Esophagus muscularis mucosa (tissue), 4 donors: ENCODE measurements at regions not wholly inside any gene's neighbourhood (a gene's known extent, or its start where the extent isn't known, plus 50 kb on each side); places are given as distances from the start of the nearest gene placed in this dataset.
"Not testable (repeated sequence)": the region's sequence is repeated elsewhere in the genome, so short reads cannot be mapped to it uniquely, and the experiment has no call there.

Experiments
- DNase-seq: peaks from one replicate; pipeline ENCODE4 v3.0.0-alpha.2; 2017; ENCODE audit errors: extremely low spot score
- H3K27ac ChIP-seq, 4 donors: fragments of 200-600 bp; sonication (generic); replicated peaks in 1 of 4; 1 replicate in 3 of 4; 2 replicates in 1 of 4; pipeline ENCODE4 v1.5.1; 2016 to 2019; ENCODE audit warnings: mild to moderate bottlenecking in 1 of 4
- H3K27me3 ChIP-seq, 4 donors: fragments of 200-600 bp; sonication (generic); one replicate each; pipeline versions ENCODE4 v1.5.1 to v1.6.0; 2016 to 2019
- H3K36me3 ChIP-seq, 4 donors: fragments of 200-600 bp; sonication (generic); one replicate each; pipeline ENCODE4 v1.5.1; 2016 to 2019
- H3K4me1 ChIP-seq, 4 donors: fragments of 200-600 bp; sonication (generic); one replicate each; pipeline ENCODE4 v1.5.1; 2016 to 2019
- H3K4me3 ChIP-seq, 4 donors: fragments of 200-600 bp; sonication (generic); 1 replicate in 2 of 4; 2 replicates in 2 of 4; pipeline ENCODE4 v1.5.1; 2016 to 2019; ENCODE audit warnings: mild to moderate bottlenecking in 4 of 4, moderate library complexity in 1 of 4
- H3K9me3 ChIP-seq, 4 donors: fragments of 200-600 bp; sonication (generic); 1 replicate in 3 of 4; 2 replicates in 1 of 4; pipeline ENCODE4 v1.5.1; 2016 to 2019
- EP300 ChIP-seq: sonication (generic); formaldehyde crosslinking; IDR thresholded peaks from one replicate; pipeline ENCODE4 v1.6.1; 2017; ENCODE audit warnings: antibody characterized with exemption
- POLR2A ChIP-seq: fragments of 450-650 bp; IDR thresholded peaks from one replicate; pipeline ENCODE4 v1.6.1; 2017; ENCODE audit warnings: antibody characterized with exemption, moderate library complexity, mild to moderate bottlenecking, low read depth
- POLR2AphosphoS5 ChIP-seq, 2 donors: sonication (generic); formaldehyde crosslinking; IDR thresholded peaks; one replicate each; pipeline ENCODE4 v1.6.1; 2017; ENCODE audit warnings: antibody characterized with exemption in 2 of 2
- WGBS: methylation state at CpG from one replicate; pipeline ENCODE4 v1.1.5; 2018; 5-methylcytosine and 5-hydroxymethylcytosine counted together
- intact Hi-C: fragments of 100-400 bp; cut with DNase I; formaldehyde crosslinking; loops from one replicate; pipeline ENCODE4 v1.15.1; 2023
- TF ChIP-seq, protein P1 (sequence below), 3 experiments: fragments of 200-600 bp in 2 of 3; fragments of 450-650 bp in 1 of 3; sonication (generic) in 2 of 3; IDR thresholded peaks; one replicate each; pipeline ENCODE4 v1.5.1; 2017 to 2019; ENCODE audit warnings: antibody characterized with exemption in 3 of 3, mild to moderate bottlenecking in 2 of 3, moderate library complexity in 1 of 3

DNA sequence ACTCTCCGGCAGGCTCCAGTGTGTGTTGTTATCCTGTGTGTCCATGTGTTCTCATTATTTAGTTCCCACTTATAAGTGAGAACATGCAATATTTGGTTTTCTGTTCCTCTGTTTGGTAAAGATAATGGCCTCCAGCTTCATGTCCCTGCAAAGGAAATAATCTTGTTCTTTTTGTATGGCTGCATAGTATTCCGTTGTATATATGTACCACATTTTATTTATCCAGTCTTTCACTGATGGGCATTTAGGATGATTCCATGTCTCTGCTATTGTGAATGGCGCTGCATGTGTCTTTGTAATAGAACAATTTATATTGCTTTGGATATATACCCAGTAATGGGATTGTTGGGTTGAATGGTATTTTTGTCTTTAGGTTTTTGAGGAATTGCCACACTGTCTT is 807.3 kb upstream of the CA10 start:
- Histone ChIP-seq H3K36me3 (no peaks in the 10 kb centered on the region), H3K4me3 (no peak overlapping the region), H3K4me1 (no peaks in the 10 kb centered on the region), H3K9me3 (no peaks in the 10 kb centered on the region), H3K27ac (no peak overlapping the region), H3K27me3 (no peaks in the 10 kb centered on the region)
- intact Hi-C loops: no loop called here
- TF ChIP-seq POLR2A: no peak
- TF ChIP-seq EP300: no peak
- TF ChIP-seq, protein P1, sequence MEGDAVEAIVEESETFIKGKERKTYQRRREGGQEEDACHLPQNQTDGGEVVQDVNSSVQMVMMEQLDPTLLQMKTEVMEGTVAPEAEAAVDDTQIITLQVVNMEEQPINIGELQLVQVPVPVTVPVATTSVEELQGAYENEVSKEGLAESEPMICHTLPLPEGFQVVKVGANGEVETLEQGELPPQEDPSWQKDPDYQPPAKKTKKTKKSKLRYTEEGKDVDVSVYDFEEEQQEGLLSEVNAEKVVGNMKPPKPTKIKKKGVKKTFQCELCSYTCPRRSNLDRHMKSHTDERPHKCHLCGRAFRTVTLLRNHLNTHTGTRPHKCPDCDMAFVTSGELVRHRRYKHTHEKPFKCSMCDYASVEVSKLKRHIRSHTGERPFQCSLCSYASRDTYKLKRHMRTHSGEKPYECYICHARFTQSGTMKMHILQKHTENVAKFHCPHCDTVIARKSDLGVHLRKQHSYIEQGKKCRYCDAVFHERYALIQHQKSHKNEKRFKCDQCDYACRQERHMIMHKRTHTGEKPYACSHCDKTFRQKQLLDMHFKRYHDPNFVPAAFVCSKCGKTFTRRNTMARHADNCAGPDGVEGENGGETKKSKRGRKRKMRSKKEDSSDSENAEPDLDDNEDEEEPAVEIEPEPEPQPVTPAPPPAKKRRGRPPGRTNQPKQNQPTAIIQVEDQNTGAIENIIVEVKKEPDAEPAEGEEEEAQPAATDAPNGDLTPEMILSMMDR (IDR thresholded peaks at IDR 0.05): no peak
- TF ChIP-seq POLR2AphosphoS5 (IDR thresholded peaks at IDR 0.05): no peak
- DNase-seq: no peak
- 78% methylated on average over 3 of the region's 3 CpGs for WGBS

DNA sequence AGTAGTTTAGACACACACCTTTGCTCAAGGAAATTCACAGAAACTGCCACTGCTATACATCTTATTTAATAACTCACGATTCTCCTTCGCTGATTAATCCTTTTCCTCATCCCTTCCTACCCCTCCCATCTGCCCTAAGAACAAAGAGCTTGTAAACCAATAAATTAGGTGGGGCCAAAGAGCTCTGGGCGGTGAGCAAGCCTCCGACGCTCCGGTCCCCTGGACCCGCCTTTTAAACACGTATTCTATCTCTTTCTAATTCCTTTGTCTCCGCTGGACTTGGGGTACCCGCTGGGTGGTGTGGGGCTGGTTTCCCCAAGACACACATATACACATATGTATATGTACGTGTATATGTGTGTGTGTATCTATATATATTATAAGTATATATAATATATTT is 803.2 kb upstream of the CA10 start:
- H3K4me1 ChIP-seq, DNase-seq, H3K36me3 ChIP-seq, intact Hi-C loops, H3K27ac ChIP-seq, H3K27me3 ChIP-seq, H3K4me3 ChIP-seq, H3K9me3 ChIP-seq: not testable (repeated sequence)
- 84% methylated on average over 11 of the region's 11 CpGs for WGBS

DNA sequence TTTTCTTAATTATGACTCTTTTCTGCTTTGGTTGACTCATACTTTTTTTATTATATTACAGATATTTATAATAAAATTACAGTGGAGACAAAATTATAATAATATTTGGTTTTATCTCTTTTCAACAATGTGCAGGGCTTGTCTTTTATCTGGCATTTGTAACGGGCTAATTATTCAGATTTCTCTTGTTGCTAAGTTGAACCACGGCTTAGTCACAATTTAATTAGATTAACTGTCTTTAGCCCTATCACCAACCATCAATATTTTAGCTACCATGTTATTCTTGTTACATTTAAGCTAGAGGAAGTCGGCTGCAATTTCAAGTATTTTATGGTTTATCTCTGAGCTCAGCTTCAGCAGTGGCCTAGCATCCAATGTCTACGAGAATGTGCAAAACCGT is 798.9 kb upstream of the CA10 start:
- no peaks in the 10 kb centered on the region for H3K4me1 ChIP-seq
- H3K9me3 ChIP-seq: no peaks in the 10 kb centered on the region
- no peak overlapping the region for H3K27ac ChIP-seq
- no peaks in the 10 kb centered on the region for H3K27me3 ChIP-seq
- TF ChIP-seq EP300: no peak
- TF ChIP-seq POLR2AphosphoS5 (IDR thresholded peaks at IDR 0.05): no peak
- no peak for TF ChIP-seq POLR2A
- TF ChIP-seq, protein P1 (IDR thresholded peaks at IDR 0.05): no peak
- H3K36me3 ChIP-seq: no peaks in the 10 kb centered on the region
- 89% methylated on average over 5 of the region's 5 CpGs for WGBS
- no peak overlapping the region for H3K4me3 ChIP-seq
- intact Hi-C loops: no loop called here
- DNase-seq: no peak

DNA sequence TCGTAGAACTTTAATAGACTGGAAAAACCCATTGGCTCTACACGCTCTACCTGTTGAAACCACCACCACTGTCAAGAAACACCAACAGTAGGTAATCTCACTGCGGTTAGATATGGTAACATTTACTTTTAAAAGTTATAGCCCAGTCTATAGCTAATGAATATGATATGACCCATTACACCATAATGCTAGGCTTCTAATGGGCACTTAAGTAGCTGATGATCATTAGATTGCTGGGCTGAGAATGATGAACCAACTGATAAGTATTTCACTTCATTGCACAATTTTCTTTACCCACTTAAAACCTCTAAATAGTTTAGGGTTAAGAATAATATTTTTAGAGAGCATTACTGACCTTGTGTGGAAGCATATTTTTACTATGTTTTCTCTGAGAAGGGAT is 788.9 kb upstream of the CA10 start:
- Histone ChIP-seq H3K27me3 (no peaks in the 10 kb centered on the region), H3K4me1 (no peaks in the 10 kb centered on the region), H3K9me3 (no peaks in the 10 kb centered on the region), H3K36me3 (no peaks in the 10 kb centered on the region), H3K27ac (no peak overlapping the region), H3K4me3 (no peak overlapping the region)
- intact Hi-C loops: no loop called here
- DNase-seq: no peak
- 60% methylated on average over 3 of the region's 3 CpGs for WGBS
- TF ChIP-seq EP300 (no peak), POLR2A (no peak), POLR2AphosphoS5 (IDR thresholded peaks at IDR 0.05) (no peak)
- TF ChIP-seq, protein P1 (IDR thresholded peaks at IDR 0.05): no peak

DNA sequence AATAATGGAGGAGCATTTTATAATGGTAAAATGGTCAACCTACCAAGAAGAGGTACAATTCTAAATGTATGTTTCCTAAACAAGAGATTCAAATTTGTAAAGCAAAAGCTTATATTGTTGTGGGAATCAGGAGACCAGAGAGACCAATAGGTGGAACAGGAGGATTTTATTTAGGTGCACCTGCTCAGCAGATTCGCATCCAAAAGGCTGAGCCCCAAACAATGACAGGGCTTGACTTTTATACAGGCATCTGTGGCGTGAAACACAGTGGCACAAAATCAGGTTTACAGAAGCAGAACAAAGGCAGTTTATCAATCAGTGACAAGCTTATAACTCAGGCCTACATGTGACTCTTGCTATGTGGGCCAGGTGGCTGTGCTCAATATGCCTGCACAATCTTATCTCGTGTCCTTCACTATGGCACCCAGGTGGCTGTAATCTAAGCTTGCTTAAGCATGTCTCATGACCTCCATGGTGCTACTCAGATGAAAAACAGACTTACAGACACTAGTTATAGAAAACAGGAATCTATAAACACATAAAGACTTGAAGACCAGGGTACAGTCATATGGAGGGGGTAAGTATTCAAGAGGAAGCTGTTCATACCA is 780.2 kb upstream of the CA10 start:
- peaks cover 0 to 19% (median 10%) of the 10 kb centered on the region in 4 donors for H3K9me3 ChIP-seq
- WGBS: 69% methylated on average over 3 of the region's 3 CpGs
- no peak for DNase-seq
- H3K4me1 ChIP-seq: no peaks in the 10 kb centered on the region
- H3K27ac ChIP-seq: no peak overlapping the region
- no peaks in the 10 kb centered on the region for H3K27me3 ChIP-seq
- intact Hi-C loops: no loop called here
- TF ChIP-seq, protein P1 (IDR thresholded peaks at IDR 0.05): no peak
- TF ChIP-seq EP300: no peak
- TF ChIP-seq POLR2AphosphoS5 (IDR thresholded peaks at IDR 0.05): no peak
- no peak for TF ChIP-seq POLR2A
- H3K36me3 ChIP-seq: no peaks in the 10 kb centered on the region
- H3K4me3 ChIP-seq: no peak overlapping the region
